Upper lobe of left lung (tissue), 6 donors: ENCODE measurements at regions not wholly inside any gene's neighbourhood (a gene's known extent, or its start where the extent isn't known, plus 50 kb on each side); places are given as distances from the start of the nearest gene placed in this dataset.

Experiments used
- ATAC-seq, 2 donors: fragments of 200-7000 bp; cut with Tn5 transposase; one replicate each; pipeline ENCODE4 v1.9.1; 2022; ENCODE audit warnings: mild to moderate bottlenecking in 2 of 2, moderate library complexity in 2 of 2; ENCODE audit not compliant: low FRiP score in 2 of 2
- DNase-seq, 2 donors: peaks; one replicate each; pipeline ENCODE4 v3.0.0-alpha.2; 2019 to 2020
- H3K27ac ChIP-seq, 4 donors: fragments of 200-600 bp; sonication (generic); one replicate each; pipeline ENCODE4 v1.5.1; 2016 to 2019
- H3K27me3 ChIP-seq, 4 donors: fragments of 200-600 bp; sonication (generic); one replicate each; pipeline ENCODE4 v1.5.1; 2017 to 2019
- H3K36me3 ChIP-seq, 4 donors: fragments of 200-600 bp; sonication (generic); one replicate each; pipeline ENCODE4 v1.5.1; 2016 to 2019
- H3K4me1 ChIP-seq, 4 donors: fragments of 200-600 bp; sonication (generic); one replicate each; pipeline ENCODE4 v1.5.1; 2018 to 2019
- H3K4me3 ChIP-seq, 4 donors: fragments of 200-600 bp; sonication (generic); one replicate each; pipeline ENCODE4 v1.5.1; 2017 to 2019; ENCODE audit warnings: mild to moderate bottlenecking in 2 of 4, moderate library complexity in 1 of 4
- H3K9me3 ChIP-seq, 4 donors: fragments of 200-600 bp; sonication (generic); one replicate each; pipeline ENCODE4 v1.5.1; 2018 to 2019
- EP300 ChIP-seq, 4 donors: sonication (generic); formaldehyde crosslinking; IDR thresholded peaks; one replicate each; pipeline ENCODE4 v1.5.1; 2017; ENCODE audit warnings: antibody characterized with exemption in 4 of 4, control low read depth in 2 of 4
- POLR2A ChIP-seq, 4 donors: fragments of 450-650 bp; IDR thresholded peaks; one replicate each; pipeline ENCODE4 v1.5.1; 2016 to 2017; ENCODE audit warnings: antibody characterized with exemption in 4 of 4, mild to moderate bottlenecking in 2 of 4
- POLR2AphosphoS5 ChIP-seq, 2 donors: sonication (generic); formaldehyde crosslinking; IDR thresholded peaks; one replicate each; pipeline ENCODE4 v1.5.1; 2017; ENCODE audit warnings: antibody characterized with exemption in 2 of 2
- WGBS, 2 donors: methylation state at CpG; one replicate each; pipeline ENCODE4 v1.1.5; 2017 to 2018; 5-methylcytosine and 5-hydroxymethylcytosine counted together
- small RNA-seq, 4 donors: library from RNA; depleted of rRNA; stranded (forward); fragments of <200 nt; gene quantifications; one replicate each; pipeline ENCODE3, GENCODE V24; 2016
- TF ChIP-seq, protein P1 (sequence below), 6 experiments: fragments of 450-650 bp in 4 of 6; fragments of 200-600 bp in 2 of 6; sonication (generic) in 2 of 6; IDR thresholded peaks; one replicate each; pipeline ENCODE4 v1.5.1; 2016 to 2019; ENCODE audit warnings: antibody characterized with exemption in 6 of 6
- donor health status: DM: no; HTN: no; CAD: no; lungs with moderate emphysema.
- donor health status: DM: no; HTN: yes; CAD: no; lungs with severe emphysema.

DNA sequence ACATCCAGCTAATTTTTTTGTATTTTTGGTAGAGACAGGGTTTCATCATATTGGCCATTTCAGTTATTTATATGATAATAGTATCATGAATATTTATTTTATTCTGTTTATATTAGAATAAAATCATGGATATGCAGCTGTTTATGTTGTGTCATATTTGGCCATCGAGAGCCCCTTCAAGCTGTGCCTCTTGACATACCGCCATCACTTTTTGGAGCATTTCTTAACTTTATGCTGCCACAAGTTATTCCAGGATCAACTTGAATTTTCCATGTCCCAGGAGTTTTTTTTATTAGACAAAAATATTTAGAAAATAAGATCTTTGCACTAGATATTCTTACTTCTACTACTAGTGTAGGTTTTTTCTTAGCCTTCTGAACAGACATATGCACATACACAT is 1067.0 kb upstream of the LRRTM3 start:
- WGBS, 2 donors = 79 to 88% methylated on average over 2 of the region's 2 CpGs
- no peak for ATAC-seq
- DNase-seq = no peak

DNA sequence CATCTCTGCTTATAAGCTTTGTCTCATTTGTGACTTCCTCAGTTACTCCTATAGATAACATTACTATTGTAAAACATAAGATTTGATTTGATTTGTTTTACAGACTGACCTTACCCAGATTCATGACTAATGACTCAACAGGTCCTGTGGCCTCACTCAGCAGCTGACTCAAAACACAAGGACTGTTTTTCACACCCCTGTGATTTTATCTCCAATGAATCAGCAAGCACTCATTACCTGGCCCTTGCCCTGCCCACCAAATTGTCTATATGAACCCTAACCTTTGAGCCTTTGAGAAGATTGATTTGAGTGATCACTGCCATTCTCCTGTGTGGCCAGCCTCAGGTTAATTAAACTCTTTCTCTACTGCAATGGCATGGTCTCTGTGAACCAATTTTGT is 1064.6 kb upstream of the LRRTM3 start:
- DNase-seq (no peak), ATAC-seq (no peak)
- no peak overlapping the region for H3K27ac ChIP-seq
- H3K4me3 ChIP-seq = no peak overlapping the region
- no peaks in the 10 kb centered on the region for H3K9me3 ChIP-seq
- no peaks in the 10 kb centered on the region for H3K27me3 ChIP-seq
- no peaks in the 10 kb centered on the region for H3K36me3 ChIP-seq
- H3K4me1 ChIP-seq = no peaks in the 10 kb centered on the region
- TF ChIP-seq, protein P1, sequence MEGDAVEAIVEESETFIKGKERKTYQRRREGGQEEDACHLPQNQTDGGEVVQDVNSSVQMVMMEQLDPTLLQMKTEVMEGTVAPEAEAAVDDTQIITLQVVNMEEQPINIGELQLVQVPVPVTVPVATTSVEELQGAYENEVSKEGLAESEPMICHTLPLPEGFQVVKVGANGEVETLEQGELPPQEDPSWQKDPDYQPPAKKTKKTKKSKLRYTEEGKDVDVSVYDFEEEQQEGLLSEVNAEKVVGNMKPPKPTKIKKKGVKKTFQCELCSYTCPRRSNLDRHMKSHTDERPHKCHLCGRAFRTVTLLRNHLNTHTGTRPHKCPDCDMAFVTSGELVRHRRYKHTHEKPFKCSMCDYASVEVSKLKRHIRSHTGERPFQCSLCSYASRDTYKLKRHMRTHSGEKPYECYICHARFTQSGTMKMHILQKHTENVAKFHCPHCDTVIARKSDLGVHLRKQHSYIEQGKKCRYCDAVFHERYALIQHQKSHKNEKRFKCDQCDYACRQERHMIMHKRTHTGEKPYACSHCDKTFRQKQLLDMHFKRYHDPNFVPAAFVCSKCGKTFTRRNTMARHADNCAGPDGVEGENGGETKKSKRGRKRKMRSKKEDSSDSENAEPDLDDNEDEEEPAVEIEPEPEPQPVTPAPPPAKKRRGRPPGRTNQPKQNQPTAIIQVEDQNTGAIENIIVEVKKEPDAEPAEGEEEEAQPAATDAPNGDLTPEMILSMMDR (IDR thresholded peaks at IDR 0.05) = no peak
- TF ChIP-seq EP300 (IDR thresholded peaks at IDR 0.05) (no peak), POLR2A (IDR thresholded peaks at IDR 0.05) (no peak), POLR2AphosphoS5 (IDR thresholded peaks at IDR 0.05) (no peak)

More for the DNA sequence above, 1067.0 kb upstream of the LRRTM3 start:
- TF ChIP-seq, protein P1 (IDR thresholded peaks at IDR 0.05) = no peak
- TF ChIP-seq POLR2A (IDR thresholded peaks at IDR 0.05) = no peak
- no peak for TF ChIP-seq EP300 (IDR thresholded peaks at IDR 0.05)
- no peak for TF ChIP-seq POLR2AphosphoS5 (IDR thresholded peaks at IDR 0.05)
- H3K27me3 ChIP-seq = no peaks in the 10 kb centered on the region
- no peak overlapping the region for H3K4me3 ChIP-seq
- H3K27ac ChIP-seq = no peak overlapping the region
- H3K9me3 ChIP-seq = no peaks in the 10 kb centered on the region
- H3K4me1 ChIP-seq = no peaks in the 10 kb centered on the region
- H3K36me3 ChIP-seq = no peaks in the 10 kb centered on the region

Small RNAs in the stretch of these regions (small RNA-seq; reads per million reads assigned to genes)
- gene CYP2C61P = 0 reads per million in 4 donors
